ENCODE measurements at regions not wholly inside any gene's neighbourhood (a gene's known extent, or its start where the extent isn't known, plus 50 kb on each side); places are given as distances from the start of the nearest gene placed in this dataset.

DNA sequence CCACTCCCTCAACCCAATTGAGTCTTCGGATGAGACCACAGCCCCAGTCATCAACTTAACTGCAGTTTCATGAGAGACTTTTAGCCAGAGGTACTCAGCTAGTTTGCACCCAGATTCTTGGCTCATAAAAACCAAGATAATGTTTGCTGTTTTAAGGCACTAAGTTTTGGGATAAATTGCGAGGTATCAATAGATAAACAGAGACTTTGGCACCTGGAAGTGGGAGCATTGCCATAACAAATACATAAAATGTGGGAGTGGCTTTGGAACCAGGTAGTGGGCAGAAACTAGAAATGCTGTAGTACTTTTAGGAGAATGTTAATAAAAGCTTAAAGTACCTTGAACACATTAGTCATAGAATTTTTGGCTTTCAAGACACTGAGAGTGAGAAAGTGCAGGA lies 439.8 kb downstream of the SH3GL2 start:
- TF ChIP-seq EGR1 (IDR thresholded peaks at IDR 0.05; ENCODE audit: borderline replicate concordance in 1 of 2, low read depth in 2 of 2, low read length in 2 of 2) (no peak), E2F8 (IDR thresholded peaks at IDR 0.05; ENCODE audit: low read depth, partially characterized antibody) (no peak), EP300 (IDR thresholded peaks at IDR 0.05; ENCODE audit: borderline replicate concordance in 1 of 2, control insufficient read depth in 1 of 2, low read depth in 2 of 2, low read length in 2 of 2) (no peak), CREB1 (IDR thresholded peaks at IDR 0.05; ENCODE audit: low read depth) (no peak), POLR2A (IDR thresholded peaks at IDR 0.05; ENCODE audit: low read depth, low read length) (no peak), CTCF (IDR thresholded peaks at IDR 0.05 in 2 of 3, conservative IDR thresholded peaks at IDR 0.05 in 1 of 3; ENCODE audit: control insufficient read depth in 2 of 3, extremely low read depth in 1 of 3, insufficient read depth in 1 of 3, low read depth in 3 of 3, low read length in 3 of 3) (no peak), TAF1 (IDR thresholded peaks at IDR 0.05; ENCODE audit: borderline replicate concordance, low read depth, low read length) (no peak), SREBF1 (IDR thresholded peaks at IDR 0.05; ENCODE audit: low read length) (no peak)
- TF ChIP-seq, protein P1, sequence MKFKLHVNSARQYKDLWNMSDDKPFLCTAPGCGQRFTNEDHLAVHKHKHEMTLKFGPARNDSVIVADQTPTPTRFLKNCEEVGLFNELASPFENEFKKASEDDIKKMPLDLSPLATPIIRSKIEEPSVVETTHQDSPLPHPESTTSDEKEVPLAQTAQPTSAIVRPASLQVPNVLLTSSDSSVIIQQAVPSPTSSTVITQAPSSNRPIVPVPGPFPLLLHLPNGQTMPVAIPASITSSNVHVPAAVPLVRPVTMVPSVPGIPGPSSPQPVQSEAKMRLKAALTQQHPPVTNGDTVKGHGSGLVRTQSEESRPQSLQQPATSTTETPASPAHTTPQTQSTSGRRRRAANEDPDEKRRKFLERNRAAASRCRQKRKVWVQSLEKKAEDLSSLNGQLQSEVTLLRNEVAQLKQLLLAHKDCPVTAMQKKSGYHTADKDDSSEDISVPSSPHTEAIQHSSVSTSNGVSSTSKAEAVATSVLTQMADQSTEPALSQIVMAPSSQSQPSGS (IDR thresholded peaks at IDR 0.05; ENCODE audit: low read length) = no peak
- TF ChIP-seq, protein P2, sequence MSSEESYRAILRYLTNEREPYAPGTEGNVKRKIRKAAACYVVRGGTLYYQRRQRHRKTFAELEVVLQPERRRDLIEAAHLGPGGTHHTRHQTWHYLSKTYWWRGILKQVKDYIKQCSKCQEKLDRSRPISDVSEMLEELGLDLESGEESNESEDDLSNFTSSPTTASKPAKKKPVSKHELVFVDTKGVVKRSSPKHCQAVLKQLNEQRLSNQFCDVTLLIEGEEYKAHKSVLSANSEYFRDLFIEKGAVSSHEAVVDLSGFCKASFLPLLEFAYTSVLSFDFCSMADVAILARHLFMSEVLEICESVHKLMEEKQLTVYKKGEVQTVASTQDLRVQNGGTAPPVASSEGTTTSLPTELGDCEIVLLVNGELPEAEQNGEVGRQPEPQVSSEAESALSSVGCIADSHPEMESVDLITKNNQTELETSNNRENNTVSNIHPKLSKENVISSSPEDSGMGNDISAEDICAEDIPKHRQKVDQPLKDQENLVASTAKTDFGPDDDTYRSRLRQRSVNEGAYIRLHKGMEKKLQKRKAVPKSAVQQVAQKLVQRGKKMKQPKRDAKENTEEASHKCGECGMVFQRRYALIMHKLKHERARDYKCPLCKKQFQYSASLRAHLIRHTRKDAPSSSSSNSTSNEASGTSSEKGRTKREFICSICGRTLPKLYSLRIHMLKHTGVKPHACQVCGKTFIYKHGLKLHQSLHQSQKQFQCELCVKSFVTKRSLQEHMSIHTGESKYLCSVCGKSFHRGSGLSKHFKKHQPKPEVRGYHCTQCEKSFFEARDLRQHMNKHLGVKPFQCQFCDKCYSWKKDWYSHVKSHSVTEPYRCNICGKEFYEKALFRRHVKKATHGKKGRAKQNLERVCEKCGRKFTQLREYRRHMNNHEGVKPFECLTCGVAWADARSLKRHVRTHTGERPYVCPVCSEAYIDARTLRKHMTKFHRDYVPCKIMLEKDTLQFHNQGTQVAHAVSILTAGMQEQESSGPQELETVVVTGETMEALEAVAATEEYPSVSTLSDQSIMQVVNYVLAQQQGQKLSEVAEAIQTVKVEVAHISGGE (CRISPR knock-in tag; IDR thresholded peaks at IDR 0.05) = no peak
